ENCODE measurements at regions not wholly inside any gene's neighbourhood (a gene's known extent, or its start where the extent isn't known, plus 50 kb on each side); places are given as distances from the start of the nearest gene placed in this dataset.

DNA sequence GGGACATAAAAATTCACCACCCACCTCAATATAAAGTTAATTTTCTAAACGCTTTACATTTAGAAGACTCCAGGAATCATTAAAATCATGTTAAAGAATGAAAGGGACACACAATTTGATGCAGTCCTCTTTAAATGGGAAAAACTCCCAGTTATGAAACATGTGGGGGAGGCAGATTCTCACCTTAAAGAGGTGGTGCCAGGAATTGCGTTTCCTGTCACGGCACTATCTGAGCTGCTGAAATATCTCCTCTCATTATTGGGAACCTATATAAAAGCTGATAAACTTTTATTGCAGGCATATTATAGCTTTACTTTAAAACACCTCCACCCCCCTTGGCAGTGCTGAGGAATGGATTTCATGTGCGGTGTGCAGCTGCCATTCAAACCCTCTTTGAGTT, 94.8 kb upstream of the SORCS3 start:
- TF ChIP-seq, protein P1, sequence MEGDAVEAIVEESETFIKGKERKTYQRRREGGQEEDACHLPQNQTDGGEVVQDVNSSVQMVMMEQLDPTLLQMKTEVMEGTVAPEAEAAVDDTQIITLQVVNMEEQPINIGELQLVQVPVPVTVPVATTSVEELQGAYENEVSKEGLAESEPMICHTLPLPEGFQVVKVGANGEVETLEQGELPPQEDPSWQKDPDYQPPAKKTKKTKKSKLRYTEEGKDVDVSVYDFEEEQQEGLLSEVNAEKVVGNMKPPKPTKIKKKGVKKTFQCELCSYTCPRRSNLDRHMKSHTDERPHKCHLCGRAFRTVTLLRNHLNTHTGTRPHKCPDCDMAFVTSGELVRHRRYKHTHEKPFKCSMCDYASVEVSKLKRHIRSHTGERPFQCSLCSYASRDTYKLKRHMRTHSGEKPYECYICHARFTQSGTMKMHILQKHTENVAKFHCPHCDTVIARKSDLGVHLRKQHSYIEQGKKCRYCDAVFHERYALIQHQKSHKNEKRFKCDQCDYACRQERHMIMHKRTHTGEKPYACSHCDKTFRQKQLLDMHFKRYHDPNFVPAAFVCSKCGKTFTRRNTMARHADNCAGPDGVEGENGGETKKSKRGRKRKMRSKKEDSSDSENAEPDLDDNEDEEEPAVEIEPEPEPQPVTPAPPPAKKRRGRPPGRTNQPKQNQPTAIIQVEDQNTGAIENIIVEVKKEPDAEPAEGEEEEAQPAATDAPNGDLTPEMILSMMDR (IDR thresholded peaks at IDR 0.05; ENCODE audit: insufficient read depth, low read length, poor library complexity, severe bottlenecking), result no peak
- no peak for TF ChIP-seq EZH2phosphoT487 (conservative IDR thresholded peaks at IDR 0.05; ENCODE audit: low read length)
